GM12878 (cell line): ENCODE measurements at regions not wholly inside any gene's neighbourhood (a gene's known extent, or its start where the extent isn't known, plus 50 kb on each side); places are given as distances from the start of the nearest gene placed in this dataset.
"Not testable (repeated sequence)": the region's sequence is repeated elsewhere in the genome, so short reads cannot be mapped to it uniquely, and the experiment has no call there.

Experiments
- ATAC-seq: fragments of 200-7000 bp; cut with Tn5 transposase; 3 replicates; pipeline ENCODE4 v1.9.1; 2020; ENCODE audit warnings: mild to moderate bottlenecking, moderate library complexity
- BruUV-seq: library from RNA; stranded (reverse); fragments of 400-500 nt; replicated peaks from 2 replicates; lab custom pipeline; 2021; lab: Mats Ljungman, UMichigan
- CTCF ChIA-PET: fragments of 300-600 bp; sonication (Branson Sonifier 250); formaldehyde crosslinking; extraction: SDS; loops from one replicate; lab custom pipeline; 2021; ENCODE audit warnings: inconsistent platforms; lab: Yijun Ruan, JAX
- POLR2A ChIA-PET: fragments of 350-600 bp; formaldehyde crosslinking; extraction: SDS; loops from one replicate; lab custom pipeline; 2021; ENCODE audit warnings: inconsistent platforms; lab: Charles Lee
- RAD21 ChIA-PET: fragments of 300-600 bp; sonication (Branson Sonifier 250); formaldehyde crosslinking; loops from one replicate; lab custom pipeline; 2023; ENCODE audit warnings: antibody characterized with exemption; ENCODE audit not compliant: unreplicated experiment; lab: Charles Lee
- SMC1A ChIA-PET: fragments of 300-600 bp; sonication (Branson Sonifier 250); formaldehyde crosslinking; loops from one replicate; lab custom pipeline; 2023; ENCODE audit not compliant: unreplicated experiment, uncharacterized antibody; lab: Charles Lee
- DNase-seq: peaks from one replicate; pipeline ENCODE4 v3.0.0-alpha.2; 2011; ENCODE audit warnings: low read depth, low spot score
- FAIRE-seq: peaks from 3 replicates; lab custom pipeline; 2011; peaks lifted over from hg19 to GRCh38; lab: Jason Lieb, UNC
- H2AFZ ChIP-seq: 2 replicates; pipeline ENCODE4 v1.6.0; 2011; ENCODE audit warnings: low read depth, low read length, control low read depth; ENCODE audit not compliant: control insufficient read depth
- H3K27ac ChIP-seq: 2 replicates; pipeline ENCODE4 v1.5.1; 2011; ENCODE audit warnings: control low read depth; ENCODE audit not compliant: control insufficient read depth, insufficient read depth
- H3K27me3 ChIP-seq, 2 experiments: replicated peaks in 1 of 2; 2 replicates each; pipeline versions ENCODE4 v1.6.0 to v1.6.1; 2011; ENCODE audit warnings: low read length in 1 of 2; ENCODE audit not compliant: control insufficient read depth in 2 of 2, insufficient read depth in 2 of 2
- H3K36me3 ChIP-seq, 2 experiments: 2 replicates each; pipeline ENCODE4 v1.5.1; 2011; ENCODE audit warnings: low read length in 1 of 2; ENCODE audit not compliant: control insufficient read depth in 2 of 2, insufficient read depth in 2 of 2
- H3K4me1 ChIP-seq: 2 replicates; pipeline ENCODE4 v1.6.1; 2011; ENCODE audit warnings: mild to moderate bottlenecking, low read length, moderate library complexity, mixed read lengths; ENCODE audit not compliant: control insufficient read depth, insufficient read depth
- H3K4me2 ChIP-seq: 2 replicates; pipeline ENCODE4 v1.6.0; 2011; ENCODE audit warnings: control low read depth; ENCODE audit not compliant: control insufficient read depth, insufficient read depth
- H3K4me3 ChIP-seq: fragments of 200-600 bp; sonication (generic); 2 replicates; pipeline ENCODE4 v1.5.1; 2016
- H3K79me2 ChIP-seq: 2 replicates; pipeline ENCODE4 v1.6.0; 2011; ENCODE audit warnings: low read length; ENCODE audit not compliant: control insufficient read depth, insufficient read depth
- H3K9ac ChIP-seq: 2 replicates; pipeline ENCODE4 v1.8.0; 2011; ENCODE audit warnings: low read length, control low read depth, mixed read lengths; ENCODE audit not compliant: control insufficient read depth, insufficient read depth
- H3K9me3 ChIP-seq: replicated peaks from 3 replicates; pipeline ENCODE4 v1.5.1; 2011; ENCODE audit warnings: mild to moderate bottlenecking, low read length; ENCODE audit not compliant: control insufficient read depth, insufficient read depth
- H4K20me1 ChIP-seq: 2 replicates; pipeline ENCODE4 v1.6.0; 2011; ENCODE audit not compliant: control insufficient read depth, insufficient read depth
- CBX3 ChIP-seq: fragments of 200-600 bp; sonication (generic); IDR thresholded peaks from 2 replicates; pipeline ENCODE4 v1.6.1; 2016; ENCODE audit warnings: low read depth, borderline replicate concordance
- HDAC6 ChIP-seq: fragments of 200-600 bp; sonication (generic); IDR thresholded peaks from one replicate; pipeline ENCODE4 v1.8.0; 2017; ENCODE audit warnings: antibody characterized with exemption; ENCODE audit not compliant: unreplicated experiment
- IRF4 ChIP-seq: IDR thresholded peaks from 2 replicates; pipeline ENCODE4 v1.6.1; 2011; ENCODE audit warnings: low read depth, low read length
- ZNF24 ChIP-seq: fragments of 450-650 bp; IDR thresholded peaks from 2 replicates; pipeline ENCODE4 v1.6.1; 2017; ENCODE audit warnings: antibody characterized with exemption, mild to moderate bottlenecking
- WGBS: methylation state at CpG from one replicate; pipeline ENCODE4 v1.1.6; 2016; ENCODE audit warnings: low lambda C conversion rate; ENCODE audit not compliant: insufficient replicate concordance, insufficient coverage; ENCODE audit errors: missing lambda C conversion rate; 5-methylcytosine and 5-hydroxymethylcytosine counted together
- in situ Hi-C: fragments of 300-500 bp; cut with MboI; formaldehyde crosslinking; loops from 9 replicates; pipeline ENCODE4 v1.14.3; 2018; ENCODE audit warnings: mixed read lengths
- intact Hi-C: fragments of 100-400 bp; cut with micrococcal nuclease; formaldehyde crosslinking; loops from one replicate; pipeline ENCODE4 v1.14.2; 2022; ENCODE audit not compliant: unreplicated experiment

GRCh38 chr10:2546894-2547293 is 520.5 kb upstream of the PFKP start:
- POLR2A ChIA-PET, intact Hi-C loops, H3K27ac ChIP-seq, H2AFZ ChIP-seq, H3K9ac ChIP-seq, H3K4me2 ChIP-seq, in situ Hi-C loops, SMC1A ChIA-PET, H3K27me3 ChIP-seq, H3K9me3 ChIP-seq, H4K20me1 ChIP-seq, RAD21 ChIA-PET, ATAC-seq, H3K4me3 ChIP-seq, H3K36me3 ChIP-seq, H3K79me2 ChIP-seq, CTCF ChIA-PET, FAIRE-seq, BruUV-seq, DNase-seq, H3K4me1 ChIP-seq: not testable (repeated sequence)
- WGBS = 19% methylated on average over 3 of the region's 3 CpGs

DNA sequence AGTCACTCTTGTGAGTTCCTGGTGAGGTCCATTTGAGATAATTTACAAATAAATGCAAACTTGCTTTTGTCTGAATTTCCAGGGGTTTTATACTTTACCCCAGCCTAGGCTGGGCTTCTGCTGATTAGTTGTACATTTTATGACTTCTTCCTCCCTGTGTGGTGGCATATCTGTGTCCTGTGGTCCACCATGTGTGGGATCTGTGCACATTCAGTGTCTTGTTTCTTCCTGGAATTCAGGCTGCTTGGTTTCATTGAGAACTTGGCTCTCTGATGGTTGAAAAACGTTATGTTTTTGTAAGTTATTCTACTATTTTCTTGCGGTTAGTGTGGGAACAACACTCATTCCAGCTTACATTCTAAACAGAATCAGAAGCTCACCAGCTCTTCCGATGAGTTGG is 523.4 kb upstream of the PFKP start:
- no peaks in the 10 kb centered on the region for H3K36me3 ChIP-seq
- DNase-seq = no peak
- no peaks in the 10 kb centered on the region for H3K9me3 ChIP-seq
- in situ Hi-C loops = no loop called here
- RAD21 ChIA-PET = interaction anchor here (0.8 kb wide), 1 partner anchor 11 kb away, joined by 3 read pairs; no protein-coding TSS in a partner anchor
- no peak for FAIRE-seq
- H3K4me3 ChIP-seq = no peak overlapping the region
- H3K9ac ChIP-seq = no peak overlapping the region
- POLR2A ChIA-PET = no interaction called here
- ATAC-seq = no peak
- SMC1A ChIA-PET = no interaction called here
- H3K4me2 ChIP-seq = no peak overlapping the region
- intact Hi-C loops = no loop called here
- H4K20me1 ChIP-seq = no peaks in the 10 kb centered on the region
- H3K27me3 ChIP-seq = no peaks in the 10 kb centered on the region; a peak in 1 of 4 replicates
- H2AFZ ChIP-seq = no peak overlapping the region
- CTCF ChIA-PET = no interaction called here
- H3K27ac ChIP-seq = no peak overlapping the region
- BruUV-seq = no TSS peak
- TF ChIP-seq HDAC6 (no peak), IRF4 (no peak), CBX3 (no peak), ZNF24 (no peak)
- 31% methylated on average over 3 of the region's 3 CpGs for WGBS
- no peaks in the 10 kb centered on the region for H3K79me2 ChIP-seq
- no peaks in the 10 kb centered on the region for H3K4me1 ChIP-seq
